Hippocampal formation (tissue), 2 donors: ENCODE measurements at regions not wholly inside any gene's neighbourhood (a gene's known extent, or its start where the extent isn't known, plus 50 kb on each side); places are given as distances from the start of the nearest gene placed in this dataset.
"Not testable (repeated sequence)": the region's sequence is repeated elsewhere in the genome, so short reads cannot be mapped to it uniquely, and the experiment has no call there.

Experiments used
- DNase-seq, 2 donors: peaks; one replicate each; lab custom pipeline; 2025; lab: John Stamatoyannopoulos, UW

DNA sequence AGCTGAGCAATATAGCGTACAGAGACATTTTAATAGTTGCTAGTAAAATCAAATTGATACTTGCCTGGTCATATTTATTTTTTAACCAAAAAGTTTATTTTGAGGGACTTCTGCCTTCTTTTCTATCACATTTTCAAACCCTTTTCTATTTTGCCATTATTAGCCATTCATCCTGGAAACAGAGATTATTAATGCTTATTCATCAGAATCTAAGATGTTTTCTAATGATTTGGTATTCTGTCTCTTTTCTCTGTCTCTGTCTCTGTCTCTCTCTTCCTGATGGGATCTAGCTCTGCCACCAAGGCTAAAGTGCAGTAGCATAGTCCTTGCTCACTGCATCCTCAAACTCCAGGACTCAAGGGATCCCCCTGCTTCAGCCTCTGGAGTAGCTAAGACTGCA, 871.3 kb upstream of the CDH8 start:
- no peak for DNase-seq

DNA sequence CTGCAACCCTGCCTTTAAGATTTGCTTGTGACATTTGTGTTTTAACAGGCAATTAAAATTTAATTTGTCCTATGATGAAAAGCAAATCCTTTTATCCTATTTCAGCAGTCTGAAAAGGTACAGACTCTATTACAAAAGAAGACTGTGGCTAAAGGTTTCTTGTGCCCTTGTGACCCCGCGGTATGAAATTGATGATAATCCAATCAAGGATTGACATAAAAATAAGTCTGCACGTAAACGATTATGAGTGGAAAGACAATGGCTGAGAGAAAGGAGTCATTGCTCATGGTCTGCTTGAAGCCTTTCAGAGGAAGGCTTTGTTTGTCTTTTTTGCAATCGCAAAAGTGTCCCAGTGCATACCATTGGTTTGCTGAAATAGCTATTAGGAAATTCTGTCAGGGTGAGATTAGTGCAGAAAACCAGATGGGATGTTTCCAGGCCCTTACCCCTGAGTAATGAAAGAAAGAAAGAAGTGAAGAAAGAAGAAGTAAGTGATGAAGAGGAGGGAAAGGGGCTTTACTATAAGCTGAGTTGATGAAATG, 867.8 kb upstream of the CDH8 start:
- no peak for DNase-seq

DNA sequence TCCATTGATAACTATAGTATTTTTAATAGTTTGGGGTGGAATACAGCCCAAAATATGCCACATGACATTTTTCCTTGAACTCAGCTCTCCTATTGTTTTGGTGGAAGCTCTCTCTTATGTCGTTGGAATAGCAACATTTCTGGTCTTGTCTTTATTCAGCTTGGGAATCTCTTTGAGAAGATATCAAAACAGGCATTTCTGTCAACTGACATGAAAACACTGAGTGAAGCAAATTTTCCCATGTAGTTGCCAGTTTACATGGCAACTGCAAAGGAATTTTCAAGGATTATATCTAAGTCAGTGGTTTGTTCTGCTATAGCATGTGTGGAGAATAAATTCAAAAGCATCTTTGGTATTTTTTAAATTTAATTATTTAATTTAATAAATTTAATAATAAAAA, 863.5 kb upstream of the CDH8 start:
- DNase-seq: no peak

DNA sequence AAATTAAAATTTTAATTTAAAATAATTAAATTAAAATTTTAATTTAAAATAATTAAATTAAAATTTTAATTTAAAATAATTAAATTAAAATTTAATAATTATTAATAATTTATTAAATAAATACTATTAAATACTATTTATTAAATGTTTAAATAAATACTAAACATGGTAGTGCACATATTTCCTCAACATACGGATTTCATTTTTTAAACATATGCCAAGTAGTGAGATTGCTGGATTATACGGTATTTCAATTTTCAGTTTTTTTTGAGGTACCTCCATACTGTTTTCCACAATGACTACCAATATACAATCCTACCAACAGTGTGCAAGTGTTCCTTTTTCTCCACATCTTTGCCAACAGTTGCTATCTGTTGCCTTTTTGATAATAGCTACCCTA, 852.9 kb upstream of the CDH8 start:
- DNase-seq: no peak

DNA sequence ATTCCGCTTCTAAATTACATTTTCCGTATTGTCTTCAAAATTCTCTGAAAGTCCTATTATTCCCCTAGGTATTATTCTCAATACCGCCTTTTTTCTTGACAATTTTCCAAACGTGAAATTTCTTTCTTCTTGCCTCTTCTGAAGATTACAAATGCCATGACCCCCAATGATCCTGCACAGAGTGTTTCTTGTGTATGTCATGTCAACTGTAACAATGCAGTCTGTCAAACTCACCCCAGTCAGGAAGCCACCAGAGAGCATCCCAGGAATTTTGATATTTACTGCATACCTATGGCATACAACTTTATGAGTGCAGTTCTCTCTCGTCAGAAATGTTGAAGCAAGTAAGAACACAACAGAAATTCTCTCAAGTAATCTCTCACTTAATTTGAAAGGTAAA, 847.3 kb upstream of the CDH8 start:
- DNase-seq: no peak

DNA sequence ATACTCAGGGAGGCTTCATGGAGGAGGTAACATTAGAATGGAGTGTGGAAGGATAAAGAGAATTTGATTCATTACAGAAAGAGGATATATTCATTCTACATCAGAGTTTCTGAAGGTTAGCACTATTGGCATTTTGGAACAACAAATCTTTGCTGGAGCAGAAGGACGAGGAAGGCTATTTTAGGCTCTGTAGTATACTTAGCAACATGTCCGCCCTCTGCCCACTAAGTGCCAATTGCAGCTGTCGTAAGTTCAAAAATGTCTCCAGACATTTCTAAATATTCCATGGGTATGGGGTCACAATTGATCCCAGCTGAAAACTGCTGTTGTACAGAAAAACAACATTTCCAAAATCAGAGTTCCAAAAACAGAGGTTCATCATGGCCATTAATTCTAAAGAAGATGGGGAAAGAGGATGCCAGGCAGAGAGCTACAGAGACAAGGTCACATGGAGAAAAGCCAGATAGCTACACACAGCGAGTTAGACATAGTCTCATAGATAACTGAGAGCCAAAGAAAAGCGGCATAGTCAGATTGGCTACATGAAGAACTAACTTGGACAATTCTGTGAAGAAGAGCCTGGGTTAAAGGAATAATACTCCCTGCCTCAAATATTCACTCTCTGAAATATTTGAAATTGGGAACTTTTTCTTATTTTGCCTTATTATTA, 846.4 kb upstream of the CDH8 start:
- DNase-seq: no peak

DNA sequence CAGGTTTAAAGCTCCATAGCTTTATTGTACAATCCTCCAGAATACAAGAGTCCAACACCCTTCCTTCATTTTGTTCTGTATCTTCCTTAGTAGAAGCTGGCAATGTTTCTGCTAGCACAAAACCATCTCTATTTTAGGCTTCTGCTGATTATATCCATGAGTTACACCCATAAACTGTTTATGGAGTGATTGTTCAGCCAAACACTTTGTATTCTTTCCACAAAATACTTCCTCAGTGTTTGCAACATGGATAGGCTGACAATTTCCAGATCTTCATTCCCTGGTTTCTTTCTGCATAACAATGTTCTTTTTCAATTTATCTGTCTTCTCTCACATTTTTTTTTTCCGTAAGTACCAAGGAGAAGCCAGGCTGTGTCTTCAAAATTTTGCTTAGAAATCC, 839.9 kb upstream of the CDH8 start:
- DNase-seq: no peak

DNA sequence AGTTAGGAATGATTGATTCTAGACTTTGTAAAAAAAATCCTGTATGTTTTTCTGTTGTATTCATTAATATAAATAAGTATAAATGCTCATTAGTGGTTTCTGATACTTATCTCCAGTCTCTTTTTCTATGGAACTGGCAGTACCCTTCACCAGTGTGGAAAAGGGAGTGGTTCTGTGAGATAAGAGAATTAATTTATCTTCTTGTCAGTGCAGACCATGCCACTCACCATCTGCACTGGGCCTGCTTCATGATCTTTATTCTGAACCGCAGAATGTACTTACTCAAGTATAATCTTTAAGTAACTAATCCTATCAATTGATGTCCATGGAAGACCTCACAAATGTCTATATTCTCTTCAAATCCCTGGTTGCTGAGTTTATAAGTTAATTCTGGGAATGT, 836.1 kb upstream of the CDH8 start:
- no peak for DNase-seq

DNA sequence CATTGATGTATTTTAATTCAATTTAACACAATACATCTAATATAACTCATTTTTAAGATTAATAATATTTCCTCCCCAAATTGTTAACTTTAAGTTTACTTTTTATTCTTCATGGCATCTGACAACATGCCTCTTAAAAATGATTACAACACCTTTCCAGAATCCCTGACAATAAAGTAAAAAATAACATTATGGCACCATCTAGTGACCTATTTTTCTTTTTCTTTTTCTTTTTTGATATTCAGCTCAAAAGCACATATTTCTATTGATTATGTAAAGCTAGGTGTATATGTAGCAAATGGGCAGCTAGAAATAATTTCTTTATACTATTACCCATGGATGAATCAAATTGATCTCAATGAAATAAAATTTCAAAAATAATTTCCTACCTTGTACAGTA, 834.3 kb upstream of the CDH8 start:
- peak in 1 of 2 donors; percentile 30 for DNase-seq

DNA sequence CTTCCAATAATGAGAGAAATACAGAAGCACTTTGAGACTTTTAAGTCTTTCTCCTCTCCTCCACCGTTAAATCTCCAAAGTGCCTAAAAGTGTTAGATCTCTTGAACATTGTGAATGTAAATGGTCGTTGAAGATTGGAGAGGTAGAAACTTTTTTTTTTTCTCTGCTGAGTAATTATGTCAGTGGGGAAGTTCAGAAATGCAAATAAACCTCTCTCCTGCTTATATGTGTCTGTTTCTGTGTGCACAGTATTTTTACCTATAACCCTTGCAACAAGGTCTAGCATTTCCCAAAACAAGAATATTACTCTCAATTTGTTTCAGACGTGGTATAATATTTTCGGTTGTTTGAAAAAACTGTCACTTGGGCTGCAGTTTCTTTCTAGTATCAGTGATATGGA, 833.6 kb upstream of the CDH8 start:
- DNase-seq: no peak

DNA sequence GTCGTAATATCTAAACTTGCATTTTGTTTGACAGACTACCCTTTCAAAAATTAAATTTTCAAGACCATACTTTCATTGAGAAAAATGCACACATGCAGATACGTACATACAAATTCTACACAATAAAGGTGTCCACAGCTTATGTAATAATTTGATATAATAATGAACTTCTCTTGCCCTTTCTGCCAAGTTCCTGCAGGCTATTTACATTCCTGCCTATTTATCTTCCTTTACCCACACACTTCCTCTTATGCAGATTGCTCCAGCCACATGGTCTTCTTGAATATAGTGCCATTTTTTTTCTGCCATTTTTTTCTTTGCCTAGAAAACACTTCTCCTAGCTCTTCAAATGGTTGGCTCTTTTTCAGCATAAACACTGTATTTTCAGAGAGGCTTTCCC, 826.9 kb upstream of the CDH8 start:
- no peak for DNase-seq

DNA sequence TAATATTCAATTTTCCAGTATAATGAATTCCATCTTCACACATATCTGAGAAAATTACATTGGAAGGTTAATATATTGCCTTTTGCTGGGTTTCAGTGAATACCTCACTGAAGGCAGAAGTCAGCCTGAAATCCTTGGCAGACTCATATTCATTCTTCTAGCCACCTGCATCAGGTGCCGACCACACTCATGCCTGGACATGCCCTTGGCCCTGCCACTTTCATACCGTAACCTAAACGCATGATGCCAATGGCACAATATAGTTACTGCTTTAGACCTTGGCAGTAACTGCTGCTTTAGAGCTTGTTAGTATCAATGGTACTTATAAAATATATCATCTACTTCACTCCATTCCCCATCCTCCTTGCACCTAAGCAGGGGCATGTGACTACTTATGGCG, 817.6 kb upstream of the CDH8 start:
- DNase-seq: no peak

DNA sequence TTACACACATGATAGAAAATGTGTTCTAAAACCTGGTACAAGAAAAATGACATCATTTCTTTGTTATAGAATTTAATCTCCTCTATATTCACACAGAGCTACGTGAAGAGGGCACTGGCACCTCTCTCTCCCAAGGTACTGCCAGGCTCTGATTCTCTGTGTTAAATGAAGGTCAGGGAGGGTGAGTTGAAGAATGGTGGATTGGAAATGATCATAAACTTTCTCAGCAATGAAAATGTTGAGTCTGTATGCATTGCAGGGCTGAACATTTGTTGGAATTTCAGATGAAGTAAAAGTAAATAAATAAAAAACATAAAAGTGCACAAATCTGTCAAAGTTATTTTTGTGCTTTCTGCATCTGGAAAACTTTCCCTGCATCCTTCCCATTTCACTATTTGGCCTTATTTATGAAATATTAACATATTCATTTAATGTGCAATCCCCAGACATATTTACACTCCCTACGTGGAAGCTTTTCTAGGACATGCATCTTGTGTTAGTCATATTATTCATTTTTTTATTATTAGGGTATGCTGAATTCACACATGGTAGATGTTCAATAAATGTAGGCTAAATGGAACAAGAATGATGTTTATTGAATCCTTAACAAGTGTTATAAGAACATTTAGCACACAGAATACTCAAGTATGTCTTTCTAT, 810.3 kb upstream of the CDH8 start:
- no peak for DNase-seq

DNA sequence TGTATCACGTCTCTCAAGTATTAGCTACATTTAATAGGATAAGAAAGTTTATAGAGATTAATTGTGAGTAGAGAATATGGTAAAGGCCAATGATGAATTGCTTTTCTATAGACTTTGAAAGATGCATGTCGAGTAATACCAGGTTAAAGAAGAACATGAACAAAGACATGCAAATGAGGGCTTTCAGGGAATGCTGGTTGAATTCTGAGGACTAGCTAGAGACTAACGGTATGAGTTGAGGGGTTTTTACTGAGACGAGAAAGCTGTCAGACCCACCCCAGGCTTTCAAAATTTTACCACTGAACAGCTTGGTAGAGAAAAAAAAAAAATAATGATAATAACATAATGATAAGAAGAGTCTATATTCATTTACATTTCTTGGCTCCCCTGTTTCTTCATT, 796.0 kb upstream of the CDH8 start:
- no peak for DNase-seq

DNA sequence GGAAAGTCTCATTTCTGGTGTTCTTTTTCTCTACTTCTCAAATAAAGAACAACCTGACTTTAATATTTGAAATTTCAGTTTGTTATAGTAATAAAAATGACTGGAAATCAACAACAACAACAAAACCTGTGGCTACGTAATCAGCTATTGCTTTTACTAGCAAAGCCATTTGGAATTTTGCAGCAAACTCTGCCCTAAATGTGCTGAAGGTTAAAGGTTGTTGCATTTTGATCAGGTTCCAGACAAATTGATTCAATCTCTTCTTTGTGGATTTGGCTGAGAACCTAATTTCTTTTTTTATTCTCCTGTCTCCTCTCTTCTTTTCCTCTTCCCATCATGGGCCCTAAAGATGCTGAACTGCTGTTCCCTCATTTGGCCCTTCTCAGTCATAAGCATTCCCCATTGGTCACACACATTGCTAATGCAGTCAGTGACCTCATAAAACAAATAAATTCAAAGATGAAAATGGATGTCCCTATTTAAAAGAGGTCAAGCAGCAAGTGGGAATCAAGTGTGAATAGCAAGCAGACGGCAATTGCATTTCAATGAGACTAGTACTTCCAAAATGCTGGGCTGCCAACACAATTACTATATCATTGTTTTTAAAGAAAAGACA, 795.1 kb upstream of the CDH8 start:
- DNase-seq: no peak

DNA sequence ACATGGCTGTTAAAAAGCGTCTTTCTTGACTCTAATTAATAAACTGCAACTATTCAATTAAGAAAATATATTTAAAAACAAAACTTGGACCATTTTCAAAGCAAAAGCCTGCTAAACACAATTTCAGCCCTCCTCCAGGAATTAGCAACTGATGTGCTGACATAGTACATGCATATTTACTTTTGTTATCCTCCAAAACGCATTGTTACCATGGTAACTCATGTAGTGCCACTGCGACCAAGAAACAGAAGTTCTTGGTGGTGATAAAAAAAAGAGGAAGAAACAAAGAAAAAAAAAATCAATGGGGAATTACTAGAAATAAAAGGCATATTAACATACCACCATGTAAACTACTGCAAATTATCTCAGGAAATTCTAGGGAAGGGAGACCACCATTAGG, 793.4 kb upstream of the CDH8 start:
- no peak for DNase-seq

DNA sequence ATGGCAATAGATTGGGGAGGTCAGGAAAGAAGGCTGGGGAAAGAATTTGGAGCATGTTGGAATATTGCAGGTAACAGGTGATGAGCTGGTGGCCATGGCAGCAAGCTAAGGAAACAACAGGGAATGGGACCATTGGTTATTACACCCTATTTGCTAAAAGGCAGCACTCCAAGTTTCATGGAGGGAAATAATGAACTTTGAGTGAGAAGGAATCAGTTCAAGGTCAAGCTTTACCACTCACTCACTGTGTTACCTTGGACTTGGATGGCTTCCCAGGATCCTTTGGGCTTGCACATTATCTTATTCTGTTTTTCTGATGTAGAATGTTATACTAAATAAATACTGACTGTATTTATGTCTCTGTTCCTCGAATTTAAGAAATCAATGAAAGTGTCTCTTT, 792.8 kb upstream of the CDH8 start:
- no peak for DNase-seq

DNA sequence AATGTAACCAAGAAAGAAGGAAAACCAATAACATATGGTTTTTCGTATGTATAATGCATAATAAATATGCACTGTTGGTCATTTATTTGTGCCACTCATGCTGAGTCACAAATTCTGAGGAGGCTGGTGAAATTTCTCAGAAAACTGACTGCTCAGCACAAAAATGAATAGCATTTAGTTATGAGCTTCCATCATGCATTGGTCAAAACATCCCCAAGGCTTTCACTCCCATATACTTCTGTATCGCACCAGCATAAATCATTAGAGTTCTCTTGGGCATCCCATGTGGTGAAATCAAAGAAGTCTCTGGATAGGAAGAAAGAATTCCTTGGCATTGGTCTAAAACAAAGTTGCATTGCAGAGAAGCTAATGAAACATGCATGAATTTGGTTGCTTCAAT, 785.6 kb upstream of the CDH8 start:
- DNase-seq: no peak

DNA sequence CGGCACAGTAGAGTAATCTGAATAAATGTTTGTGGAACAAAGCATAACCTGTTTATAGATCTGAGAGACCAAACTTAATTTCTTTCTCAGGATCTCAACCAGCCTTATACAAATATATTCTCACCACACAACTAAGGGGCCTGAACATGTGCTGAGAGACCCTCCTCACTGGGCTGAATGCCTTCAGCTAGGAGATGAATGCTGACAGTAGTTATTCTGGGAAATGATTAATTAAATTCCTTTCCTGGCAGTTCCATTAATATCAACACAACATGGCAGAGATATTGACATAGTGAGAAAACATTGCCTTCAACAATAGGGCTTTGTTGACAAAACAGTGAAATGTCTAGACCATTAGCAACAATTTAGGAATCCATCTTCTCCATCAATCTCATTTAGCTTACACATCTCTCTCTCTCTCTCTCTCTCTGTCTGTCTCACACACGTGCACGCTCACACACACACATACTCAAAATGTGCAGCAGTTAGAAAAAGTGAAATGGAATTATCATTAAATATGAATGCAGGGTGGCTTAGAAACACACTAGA, 780.8 kb upstream of the CDH8 start:
- DNase-seq: no peak

DNA sequence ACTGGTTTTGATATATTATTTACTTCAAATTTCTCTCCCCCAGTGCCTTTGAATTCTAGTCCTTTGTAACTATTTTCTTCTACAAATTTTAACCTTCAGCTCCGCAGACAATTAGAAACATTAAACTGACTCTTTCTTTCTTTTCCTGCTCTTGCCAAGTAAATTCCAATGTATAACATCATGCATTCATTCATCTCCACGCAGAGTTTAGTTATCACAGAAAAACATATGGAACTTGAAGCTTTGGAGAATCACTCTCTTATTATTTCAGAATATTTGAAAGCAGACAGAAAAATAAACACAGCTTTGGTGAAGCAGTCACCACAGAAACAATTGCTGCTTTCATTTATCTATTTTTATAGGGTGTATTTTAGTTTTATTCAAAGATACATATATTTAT, 778.7 kb upstream of the CDH8 start:
- no peak for DNase-seq

DNA sequence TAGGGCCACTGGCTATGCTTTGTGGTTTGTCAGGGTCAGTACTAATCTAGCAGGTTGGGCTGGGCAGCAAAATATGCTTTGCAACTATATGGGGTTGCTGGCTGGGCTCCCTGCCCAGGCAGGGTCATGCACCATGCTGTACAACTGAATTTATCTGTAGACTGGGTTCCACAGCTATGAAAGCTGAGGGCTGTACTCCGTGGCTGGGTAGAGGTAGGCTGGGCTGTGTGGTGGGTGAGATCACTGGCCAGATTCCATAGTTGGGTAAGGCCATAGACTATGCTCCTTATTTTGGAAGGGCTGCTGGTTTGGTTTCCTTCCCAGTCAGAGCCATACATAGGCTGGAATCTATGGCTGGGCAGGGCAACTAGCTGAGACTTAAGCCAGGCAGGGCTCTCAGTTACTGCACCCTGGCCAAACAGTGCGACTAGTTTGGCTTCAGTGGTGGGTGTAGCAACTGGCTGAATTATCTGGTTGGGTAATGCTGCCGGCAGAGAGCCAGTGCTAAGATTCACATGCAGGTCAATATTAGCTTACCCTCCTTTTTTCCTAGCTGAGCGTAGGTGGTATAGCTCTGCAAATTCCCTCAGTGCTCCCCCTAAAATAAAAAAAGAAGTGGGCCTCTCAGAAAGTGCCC, 769.1 kb upstream of the CDH8 start:
- no peak for DNase-seq

DNA sequence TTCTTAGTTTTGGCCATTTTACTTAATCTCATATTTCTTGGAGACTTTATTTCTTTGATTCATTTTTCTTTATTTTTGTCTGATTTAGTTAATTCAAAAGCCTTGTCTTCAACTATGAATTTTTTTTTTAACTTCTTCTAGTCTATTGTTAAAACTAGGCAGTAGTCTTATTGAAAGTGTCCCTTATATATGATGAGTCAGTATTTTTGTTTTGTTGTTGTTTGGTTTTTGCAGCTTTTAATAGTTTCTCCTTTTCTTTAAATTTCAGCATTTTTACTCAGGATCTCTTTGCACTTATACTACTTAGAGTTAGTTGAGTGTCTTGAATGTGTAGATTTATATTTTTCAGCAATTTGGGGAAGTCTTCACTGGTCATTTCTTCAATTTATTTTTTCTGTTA, 758.5 kb upstream of the CDH8 start:
- DNase-seq: no peak

DNA sequence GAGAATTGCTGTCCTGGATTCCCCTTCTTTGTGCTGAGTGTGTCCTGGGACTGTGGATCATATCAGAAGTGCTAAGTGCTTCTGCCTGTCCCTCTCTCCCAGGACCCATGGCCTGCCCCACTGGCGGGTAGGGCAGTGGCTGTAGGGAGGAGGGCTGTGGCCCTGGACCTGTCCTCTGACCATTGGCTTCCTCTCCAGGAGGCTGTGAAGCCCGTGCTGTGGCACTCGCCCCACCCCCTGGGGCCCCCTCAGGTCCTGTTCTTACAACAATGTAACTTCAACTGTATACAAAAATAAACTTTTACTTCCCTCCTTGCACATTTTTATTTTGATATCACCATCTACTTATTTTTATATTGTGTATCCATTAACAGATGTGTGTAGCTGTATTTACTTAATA, 743.8 kb upstream of the CDH8 start:
- DNase-seq: not testable (repeated sequence)
